HG03064 (cell line): ENCODE measurements at regions not wholly inside any gene's neighbourhood (a gene's known extent, or its start where the extent isn't known, plus 50 kb on each side); places are given as distances from the start of the nearest gene placed in this dataset.
"Not testable (repeated sequence)": the region's sequence is repeated elsewhere in the genome, so short reads cannot be mapped to it uniquely, and the experiment has no call there.

ENCODE experiments used
- ATAC-seq: cut with Tn5 transposase; IDR thresholded peaks from one replicate; pipeline ENCODE4 v1.9.1; 2021; ENCODE audit warnings: low read depth; ENCODE audit not compliant: unreplicated experiment

DNA sequence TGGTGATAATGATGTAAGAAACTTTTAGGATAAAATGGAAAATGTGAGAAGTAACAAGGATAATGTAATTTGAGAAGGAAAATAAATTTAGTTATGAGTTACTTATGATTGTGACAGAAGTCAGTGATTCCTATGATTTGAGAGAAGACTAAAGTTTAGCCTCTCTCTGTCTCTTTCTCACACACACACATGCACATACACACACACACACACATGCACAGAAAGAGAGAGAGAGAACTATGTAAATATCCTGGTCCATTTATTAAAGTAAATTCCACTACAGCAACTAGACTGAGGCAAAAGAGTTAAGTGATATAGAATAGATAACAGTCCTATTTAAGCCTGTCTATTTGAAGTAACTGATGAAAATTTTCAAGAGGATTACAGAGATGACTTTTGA, 375.2 kb downstream of the CD109 start:
- ATAC-seq, result no peak

DNA sequence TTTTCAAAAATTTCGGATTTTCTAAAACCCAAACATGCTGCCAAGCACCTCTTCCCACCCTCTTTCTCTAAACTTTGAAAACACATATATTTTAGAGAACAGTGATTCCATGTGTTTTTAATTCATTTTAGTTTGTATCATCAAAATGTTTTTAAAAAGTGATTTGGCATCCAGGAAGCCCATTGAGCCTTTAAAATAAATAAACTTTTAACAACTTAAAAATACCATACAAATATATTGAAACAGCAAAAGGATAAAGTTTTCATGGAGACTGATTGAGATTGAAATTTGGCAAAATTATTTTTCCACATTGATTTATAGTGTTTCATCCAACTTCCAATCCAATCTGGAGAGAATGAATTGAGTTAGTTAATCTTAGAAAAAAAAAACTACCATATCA, 374.7 kb downstream of the CD109 start:
- ATAC-seq, result no peak

DNA sequence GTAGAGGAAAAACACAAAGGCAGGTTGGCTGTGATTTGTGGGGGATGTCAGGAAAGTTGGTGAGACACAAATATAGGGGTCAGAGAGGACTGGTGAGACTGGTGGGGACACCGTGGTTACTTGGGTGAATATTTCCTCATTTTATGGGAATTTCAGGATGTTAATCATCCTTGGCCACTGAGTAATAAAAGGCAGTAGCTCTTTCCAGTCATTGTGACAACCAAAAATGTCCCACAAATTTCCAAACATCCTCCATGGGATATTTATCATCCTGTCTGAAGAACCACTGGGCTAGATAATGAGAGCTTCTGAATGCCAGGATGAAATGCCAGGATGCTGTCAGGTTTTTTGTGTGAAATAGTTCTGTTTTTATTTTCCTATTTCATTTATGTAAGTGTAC, 374.1 kb downstream of the CD109 start:
- ATAC-seq, result no peak

DNA sequence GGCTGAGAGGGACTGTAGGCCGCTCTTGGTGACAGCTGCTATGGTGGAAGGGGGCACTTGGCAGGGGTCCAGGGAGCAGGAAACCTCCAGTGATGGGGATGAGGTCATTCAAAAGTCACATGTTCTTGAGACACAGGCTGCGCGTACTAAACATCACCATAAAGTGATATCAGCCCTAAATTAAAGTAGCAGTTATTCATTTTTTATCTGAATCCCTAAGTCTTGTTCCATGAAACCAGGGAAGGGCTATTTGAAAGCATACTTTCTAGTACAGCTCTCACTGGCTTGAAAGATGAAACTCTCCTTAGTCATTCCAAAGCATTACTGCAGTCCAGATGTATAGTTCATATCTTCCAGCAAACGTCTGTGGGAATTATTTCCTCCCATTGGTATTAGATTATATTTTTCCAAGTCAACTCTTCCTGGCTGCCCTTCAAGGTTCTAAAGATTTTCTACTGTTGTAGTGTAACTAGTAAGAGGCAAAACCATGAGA, 373.1 kb downstream of the CD109 start:
- no peak for ATAC-seq

DNA sequence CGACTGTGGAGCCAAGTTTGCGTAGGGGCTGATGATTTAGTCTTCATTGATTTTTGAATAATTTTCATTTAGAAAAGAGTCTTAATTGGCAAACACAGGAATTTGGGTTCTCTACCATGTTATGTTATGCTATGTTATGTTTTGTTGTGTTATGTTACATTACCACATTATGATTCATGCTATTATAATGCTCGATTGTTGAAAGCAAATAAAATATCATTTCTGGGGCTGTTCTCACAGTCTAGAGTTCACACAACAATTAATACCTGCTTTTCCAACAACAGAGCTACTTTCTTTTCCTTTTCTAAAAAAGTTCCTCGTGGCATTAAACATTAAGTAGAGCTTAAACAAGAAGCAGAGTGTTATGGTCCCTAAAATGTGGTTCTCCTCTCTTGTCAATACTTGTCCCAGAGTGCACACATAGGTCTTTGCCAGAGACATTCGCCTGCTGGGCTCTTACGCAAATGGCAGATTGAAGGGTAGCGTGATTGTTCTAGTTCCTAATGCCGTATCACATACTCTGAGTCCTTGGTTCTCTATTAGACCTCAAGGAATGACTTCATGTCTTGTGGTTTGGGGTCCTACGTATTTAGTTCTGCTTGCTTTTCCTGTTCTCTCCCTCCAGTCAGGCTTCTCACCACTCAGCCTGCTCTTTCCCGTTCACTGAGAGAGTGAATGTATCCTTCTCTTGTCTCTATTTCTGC, 370.3 kb downstream of the CD109 start:
- ATAC-seq, result no peak

DNA sequence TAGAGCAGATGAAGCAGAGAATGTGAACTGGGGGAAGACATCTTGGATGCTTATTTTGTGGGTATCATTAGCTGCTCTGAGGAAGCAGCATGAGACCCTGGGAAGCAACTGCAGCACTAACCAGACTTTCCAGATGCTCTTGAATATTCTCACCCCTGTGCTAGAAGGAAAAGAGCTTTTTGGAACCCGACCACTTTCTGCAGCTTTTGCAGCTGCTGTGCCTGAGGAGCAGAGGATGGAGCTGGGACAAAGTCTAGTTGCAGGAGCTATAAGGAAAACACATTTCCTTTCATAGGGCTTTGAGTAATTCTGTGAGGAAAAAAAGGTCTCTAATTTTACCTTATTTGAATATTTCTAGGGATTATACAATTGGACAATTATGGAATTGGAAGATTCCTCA, 369.7 kb downstream of the CD109 start:
- ATAC-seq, result no peak

DNA sequence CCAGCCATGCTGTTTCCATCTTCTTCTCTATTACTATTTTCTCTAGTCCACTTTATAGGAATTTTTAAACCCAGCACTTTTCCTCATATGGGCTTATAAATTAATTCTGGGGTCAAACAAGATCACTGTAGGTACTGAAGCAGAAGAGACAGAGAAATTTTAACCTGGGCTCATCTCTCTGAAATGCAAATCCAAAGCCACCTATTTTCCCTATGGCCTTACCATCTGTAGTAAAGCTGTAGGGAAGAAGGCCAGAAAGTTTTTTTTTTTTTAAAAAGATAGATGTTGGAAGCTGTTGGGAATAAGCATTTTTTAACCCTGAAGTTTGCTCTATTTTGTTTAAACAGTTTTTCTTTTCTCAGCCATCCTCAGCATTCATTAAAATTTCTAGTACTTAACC, 367.4 kb downstream of the CD109 start:
- ATAC-seq, result no peak

DNA sequence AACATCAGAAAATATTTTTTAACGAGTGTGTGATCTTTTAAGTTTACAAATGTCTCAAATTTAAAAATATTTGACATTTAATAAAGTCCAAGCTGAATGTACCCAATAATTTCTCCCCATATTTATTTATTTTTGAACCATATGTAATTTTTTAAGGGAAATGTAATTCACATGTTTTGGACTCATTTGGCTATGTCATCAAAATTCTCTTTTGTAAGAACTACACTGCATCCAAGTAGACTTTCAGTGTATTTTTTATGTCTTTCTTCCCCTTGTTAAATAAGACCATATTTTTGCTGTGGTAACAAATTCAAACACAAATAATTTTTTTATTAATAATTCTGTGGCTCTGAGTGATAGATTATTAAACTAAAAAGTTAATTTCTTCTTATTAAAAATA, 365.2 kb downstream of the CD109 start:
- ATAC-seq, result no peak

DNA sequence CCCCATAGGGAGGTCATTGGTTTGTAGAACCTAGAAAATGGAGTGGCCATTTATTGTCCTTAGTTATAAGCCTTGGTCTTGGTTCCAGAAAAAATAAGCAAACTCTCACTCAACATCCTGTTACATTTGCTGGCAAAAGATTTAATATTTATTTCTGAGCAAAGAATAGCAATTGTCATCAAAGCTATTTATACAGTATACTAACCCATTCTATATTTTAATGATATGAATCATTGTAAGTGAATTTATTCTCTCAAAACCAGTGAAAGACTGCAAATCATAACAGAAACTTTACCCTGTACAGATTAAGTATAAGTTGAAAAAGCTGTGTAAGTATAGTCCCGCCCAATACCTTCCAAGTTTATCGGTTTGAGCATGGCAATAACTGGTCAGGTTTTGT, 364.4 kb downstream of the CD109 start:
- ATAC-seq, result no peak

DNA sequence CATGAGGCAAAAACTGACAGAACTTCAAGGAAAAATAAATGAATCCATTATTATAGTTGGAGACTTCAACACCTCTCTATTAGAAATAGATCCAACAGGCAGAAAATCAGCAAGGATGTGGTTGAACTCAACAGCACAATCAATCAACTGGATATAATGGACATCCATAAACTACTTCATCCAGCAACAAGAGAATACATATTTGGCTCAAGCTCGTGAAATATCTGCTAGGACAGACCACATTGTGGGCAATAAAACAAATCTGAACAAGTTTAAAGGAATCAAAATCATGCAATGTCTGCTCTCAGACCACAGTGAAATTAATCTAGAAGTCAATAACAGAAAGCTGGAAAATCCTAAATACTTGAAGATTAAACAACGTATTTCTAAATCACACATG, 362.6 kb downstream of the CD109 start:
- ATAC-seq, result no peak

DNA sequence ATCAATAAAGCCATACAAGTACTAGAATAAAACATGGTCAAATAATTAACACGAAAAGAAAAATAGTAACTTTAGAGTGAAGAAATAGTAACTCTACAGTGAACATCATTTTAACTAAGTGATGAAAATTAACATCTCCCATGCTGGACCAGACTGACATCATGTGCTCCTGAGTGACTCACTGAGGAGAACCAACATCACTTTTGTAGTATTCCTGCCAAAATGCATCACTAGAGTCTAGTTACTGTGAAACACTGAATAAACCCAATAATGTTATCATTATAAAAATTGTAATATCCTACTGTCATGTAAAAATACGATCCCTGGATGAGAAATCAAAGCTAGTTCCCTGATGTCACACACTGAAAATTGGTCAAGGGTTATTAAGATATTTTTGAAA, 361.3 kb downstream of the CD109 start:
- no peak for ATAC-seq

DNA sequence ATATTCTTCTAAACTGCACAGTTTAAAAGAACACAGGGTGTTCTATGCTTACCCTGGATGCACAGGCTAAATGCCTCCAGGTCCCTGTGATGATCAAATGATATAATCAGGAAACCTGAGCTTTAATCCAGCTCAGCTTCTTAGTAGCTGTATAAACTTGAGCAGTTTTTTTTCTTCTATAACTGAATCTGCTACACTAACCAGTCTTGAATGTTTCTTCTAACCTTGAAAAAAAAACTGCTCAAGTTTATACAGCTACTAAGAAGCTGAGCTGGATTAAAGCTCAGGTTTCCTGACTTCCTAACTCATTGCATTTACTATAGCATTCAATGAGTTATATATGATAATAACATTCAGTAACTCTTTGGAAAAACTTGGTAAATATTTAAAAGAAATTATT, 358.2 kb downstream of the CD109 start:
- ATAC-seq, result no peak

DNA sequence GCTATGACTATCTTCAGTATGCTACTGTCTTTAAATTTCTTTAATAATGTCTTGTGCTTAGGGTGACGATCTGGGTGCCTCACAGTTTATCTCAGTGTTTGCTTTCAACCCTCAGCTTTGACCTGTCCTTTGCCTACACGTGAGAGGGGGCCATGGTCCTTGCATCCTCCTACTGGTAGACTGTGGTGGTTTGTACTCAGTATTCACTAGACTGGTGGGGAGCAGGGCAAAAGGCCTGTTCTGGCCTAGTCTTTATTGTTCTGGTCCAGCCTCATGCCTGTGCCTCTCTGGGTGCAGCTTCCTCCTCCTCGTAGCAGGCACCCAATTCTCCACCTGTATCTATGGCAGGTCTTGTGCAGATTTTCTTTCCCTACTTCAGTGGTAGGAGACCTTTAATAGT, 354.9 kb downstream of the CD109 start:
- ATAC-seq, result no peak

DNA sequence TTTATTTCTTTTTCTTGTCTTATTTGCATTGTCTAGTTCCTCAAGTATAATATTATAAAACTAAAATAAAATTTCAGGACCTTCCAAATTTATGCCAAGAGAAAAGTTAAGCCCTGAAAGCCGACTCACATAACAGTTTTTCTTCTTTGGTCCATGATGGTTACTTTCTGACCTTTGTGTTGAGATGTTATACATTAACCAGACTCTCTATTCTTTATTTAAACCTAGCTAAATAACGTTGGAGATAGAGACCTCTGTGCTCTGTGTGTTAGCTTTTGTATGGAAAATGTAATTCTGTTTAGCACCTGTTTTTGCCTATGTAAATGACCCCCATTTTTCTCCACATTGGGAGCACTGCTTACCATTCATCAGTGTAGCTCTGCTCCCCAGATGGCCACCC, 352.4 kb downstream of the CD109 start:
- ATAC-seq, result no peak

DNA sequence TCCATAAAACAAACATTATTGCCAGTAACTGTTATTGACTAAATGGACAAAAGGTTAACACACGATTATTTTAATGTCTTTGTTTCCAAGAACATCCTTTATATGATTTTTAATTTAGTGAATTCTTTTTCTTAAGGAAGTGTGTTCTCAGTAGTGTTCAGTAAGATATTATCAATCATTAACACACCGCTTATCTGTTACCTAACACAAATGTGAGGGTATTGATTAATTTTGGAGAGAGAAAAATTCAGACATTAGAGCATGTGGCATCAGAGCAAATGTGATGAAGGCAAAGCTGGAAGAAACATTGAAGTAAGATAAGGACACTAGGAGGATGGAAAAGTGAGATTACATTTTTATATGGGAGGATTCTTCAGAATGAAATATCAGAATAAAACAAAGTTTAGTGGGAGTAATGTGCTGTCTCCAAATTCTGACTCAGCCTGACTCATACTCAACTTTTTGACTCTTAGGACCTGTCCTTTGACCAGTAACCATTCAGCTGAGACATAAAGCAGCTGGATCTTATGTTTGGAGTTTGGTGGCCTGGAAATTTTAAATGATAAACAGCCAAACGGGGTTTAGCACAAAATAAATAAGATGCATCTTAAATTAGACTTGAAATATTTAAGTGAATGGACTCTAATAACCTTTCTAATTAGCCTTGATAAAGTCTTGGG, 348.6 kb downstream of the CD109 start:
- ATAC-seq, result no peak

DNA sequence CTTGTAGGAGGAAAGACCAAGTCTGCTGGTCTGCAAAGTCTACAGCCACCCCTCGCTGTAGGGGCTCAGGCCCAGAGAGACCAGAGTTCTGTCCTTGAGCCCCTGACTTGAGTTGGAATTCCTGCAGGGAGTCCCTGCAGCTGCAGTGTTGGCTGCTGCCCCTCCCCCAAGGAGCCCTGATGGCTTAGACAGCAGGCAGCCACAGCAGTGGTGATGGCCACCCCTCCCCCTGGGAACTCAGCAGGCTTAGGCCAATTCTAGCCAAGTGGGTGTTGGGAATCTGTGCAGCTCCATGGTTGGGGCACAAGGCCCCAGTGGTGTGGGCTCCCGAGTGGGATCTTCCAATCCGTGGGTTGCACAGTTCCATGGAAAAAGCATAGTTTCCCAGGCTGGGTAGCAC, 345.4 kb downstream of the CD109 start:
- no peak for ATAC-seq

DNA sequence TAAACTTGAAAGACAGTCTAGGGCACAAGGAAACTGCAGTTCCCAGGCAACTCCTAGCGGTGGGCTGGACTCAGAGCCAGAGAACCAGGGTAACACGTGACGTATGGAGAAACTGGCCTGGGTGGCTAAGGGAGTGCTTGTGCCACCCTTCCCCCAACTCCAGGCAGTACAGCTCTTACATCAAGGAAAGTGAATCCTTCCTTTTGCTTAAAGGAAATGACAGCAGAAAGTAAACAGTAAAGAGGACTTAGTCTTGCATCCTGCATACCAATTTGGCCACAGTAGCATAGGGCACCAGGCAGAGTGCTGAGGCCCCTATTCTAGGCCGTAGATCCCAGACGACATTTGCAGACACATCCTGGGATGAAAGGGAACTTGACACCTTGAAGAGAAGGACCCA, 322.8 kb downstream of the CD109 start:
- ATAC-seq, result no peak

DNA sequence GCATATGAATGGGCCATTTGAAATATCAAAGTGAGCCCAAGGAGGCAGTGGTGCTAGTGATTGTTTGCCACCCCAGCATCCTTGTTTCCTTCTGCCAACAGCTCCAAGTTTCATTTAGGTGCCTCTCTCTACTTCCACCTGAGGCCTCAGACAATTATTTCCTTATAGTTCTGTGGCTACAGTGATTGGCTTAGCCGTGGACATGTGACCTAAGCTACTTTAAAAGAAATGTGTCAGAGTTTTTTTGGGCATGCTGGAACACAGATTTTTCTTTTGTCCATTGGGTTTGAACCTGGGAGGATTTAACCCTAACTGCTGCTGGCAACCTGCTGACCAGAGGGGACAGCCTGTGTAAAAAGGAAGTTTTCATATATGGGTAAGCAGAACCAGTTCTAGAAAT, 319.4 kb downstream of the CD109 start:
- ATAC-seq, result no peak

DNA sequence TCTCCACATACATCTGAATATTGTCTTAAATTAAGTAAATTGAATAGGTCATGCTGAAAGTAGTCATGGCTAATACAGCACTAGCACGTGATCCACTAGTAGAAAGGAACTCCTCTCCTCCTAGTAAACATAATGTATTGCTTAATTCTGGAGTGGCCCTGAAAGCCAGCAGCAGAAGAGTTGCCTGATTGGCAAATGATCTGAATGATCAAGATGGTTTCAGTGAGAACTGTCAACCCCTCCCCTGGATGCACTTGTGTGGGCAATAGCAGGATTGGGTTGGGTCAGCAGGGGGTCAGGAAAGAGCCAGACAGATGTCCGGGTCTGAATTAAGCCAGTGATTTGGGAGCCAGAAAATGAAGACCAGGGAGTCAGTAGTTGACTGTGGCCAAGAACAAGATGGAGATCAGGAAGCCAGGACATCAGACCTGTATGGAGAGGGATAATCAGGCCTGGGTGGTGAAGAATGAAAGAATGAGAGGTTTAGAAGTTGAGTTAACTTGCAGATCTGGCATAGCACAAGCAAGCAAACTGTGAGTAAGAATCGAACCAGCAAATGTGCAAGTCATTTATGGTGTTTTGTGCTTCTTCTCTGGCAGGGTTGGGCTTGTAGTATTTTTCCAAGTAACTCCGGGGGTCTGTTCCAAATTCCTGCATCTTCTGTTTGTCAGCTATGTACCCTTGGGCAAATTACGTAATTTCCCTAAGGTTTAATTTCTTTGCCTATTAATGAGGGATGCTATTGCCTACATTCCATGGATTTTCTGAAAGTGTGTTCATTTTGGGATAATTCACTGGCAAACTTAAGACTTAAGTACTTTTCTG, 304.9 kb downstream of the CD109 start:
- no peak for ATAC-seq

DNA sequence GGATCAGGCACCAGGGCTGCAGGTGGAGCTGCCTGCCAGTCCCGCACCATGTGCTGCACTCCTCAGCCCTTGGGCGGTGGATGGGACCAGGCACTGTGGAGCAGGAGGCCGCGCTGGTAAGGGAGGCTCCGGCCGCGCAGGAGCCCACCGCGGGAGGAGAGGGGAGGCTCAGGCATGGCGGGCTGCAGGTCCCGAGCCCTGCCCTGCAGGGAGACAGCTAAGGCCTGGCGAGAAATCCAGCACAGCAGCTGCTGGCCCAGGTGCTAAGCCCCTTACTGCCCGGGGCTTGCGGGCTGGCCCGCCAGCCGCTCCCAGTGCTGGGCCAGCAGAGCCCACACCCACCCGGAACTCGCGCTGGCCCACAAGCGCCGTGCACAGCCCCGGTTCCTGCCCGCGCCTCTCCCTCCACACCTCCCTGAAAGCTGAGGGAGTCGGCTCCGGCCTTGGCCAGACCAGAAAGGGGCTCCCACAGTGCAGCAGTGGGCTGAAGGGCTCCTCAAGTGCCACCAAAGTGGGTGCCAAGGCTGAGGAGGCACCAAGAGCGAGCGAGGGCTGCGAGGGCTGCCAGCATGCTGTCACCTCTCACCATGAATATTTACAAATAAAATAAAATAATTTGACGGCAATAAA, 294.7 kb downstream of the CD109 start:
- ATAC-seq, result not testable (repeated sequence)

DNA sequence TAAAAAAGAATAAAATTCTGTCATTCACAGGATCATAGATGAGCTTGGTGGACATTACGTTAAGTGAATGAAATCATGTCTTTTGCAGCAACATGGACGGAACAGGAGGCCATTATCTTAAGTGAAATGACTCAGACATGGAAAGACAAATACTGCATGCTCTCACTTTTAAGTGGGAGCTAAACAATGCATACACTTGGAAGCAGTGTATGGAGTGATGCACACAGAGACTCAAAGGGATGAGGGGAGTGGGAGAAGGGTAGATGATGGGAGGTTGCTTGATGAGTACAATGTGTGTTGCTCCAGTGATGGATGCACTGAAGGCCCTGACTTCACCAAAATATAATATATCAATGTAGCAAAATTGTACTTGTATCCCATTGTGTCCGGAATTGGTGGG, 293.4 kb downstream of the CD109 start:
- no peak for ATAC-seq
